Body of pancreas (tissue), 4 donors: ENCODE measurements at regions not wholly inside any gene's neighbourhood (a gene's known extent, or its start where the extent isn't known, plus 50 kb on each side); places are given as distances from the start of the nearest gene placed in this dataset.

Source experiments
- CTCF ChIP-seq, 7 experiments: fragments of 450-650 bp in 4 of 7; fragments of 200-600 bp in 3 of 7; sonication (generic) in 3 of 7; IDR thresholded peaks; one replicate each; pipeline ENCODE4 v1.5.1; 2016 to 2019; ENCODE audit warnings: antibody characterized with exemption in 7 of 7
- POLR2A ChIP-seq, 3 donors: fragments of 450-650 bp; IDR thresholded peaks; one replicate each; pipeline ENCODE4 v1.6.1; 2016; ENCODE audit warnings: antibody characterized with exemption in 3 of 3, mild to moderate bottlenecking in 2 of 3

- no peak for TF ChIP-seq CTCF (IDR thresholded peaks at IDR 0.05)
- no peak for TF ChIP-seq POLR2A (IDR thresholded peaks at IDR 0.05)
Observed at GRCh38 chr6:141361559-141361958, 771.2 kb upstream of the GJE1 start.
